ENCODE measurements at regions not wholly inside any gene's neighbourhood (a gene's known extent, or its start where the extent isn't known, plus 50 kb on each side); places are given as distances from the start of the nearest gene placed in this dataset.
"Not testable (repeated sequence)": the region's sequence is repeated elsewhere in the genome, so short reads cannot be mapped to it uniquely, and the experiment has no call there.

DNA sequence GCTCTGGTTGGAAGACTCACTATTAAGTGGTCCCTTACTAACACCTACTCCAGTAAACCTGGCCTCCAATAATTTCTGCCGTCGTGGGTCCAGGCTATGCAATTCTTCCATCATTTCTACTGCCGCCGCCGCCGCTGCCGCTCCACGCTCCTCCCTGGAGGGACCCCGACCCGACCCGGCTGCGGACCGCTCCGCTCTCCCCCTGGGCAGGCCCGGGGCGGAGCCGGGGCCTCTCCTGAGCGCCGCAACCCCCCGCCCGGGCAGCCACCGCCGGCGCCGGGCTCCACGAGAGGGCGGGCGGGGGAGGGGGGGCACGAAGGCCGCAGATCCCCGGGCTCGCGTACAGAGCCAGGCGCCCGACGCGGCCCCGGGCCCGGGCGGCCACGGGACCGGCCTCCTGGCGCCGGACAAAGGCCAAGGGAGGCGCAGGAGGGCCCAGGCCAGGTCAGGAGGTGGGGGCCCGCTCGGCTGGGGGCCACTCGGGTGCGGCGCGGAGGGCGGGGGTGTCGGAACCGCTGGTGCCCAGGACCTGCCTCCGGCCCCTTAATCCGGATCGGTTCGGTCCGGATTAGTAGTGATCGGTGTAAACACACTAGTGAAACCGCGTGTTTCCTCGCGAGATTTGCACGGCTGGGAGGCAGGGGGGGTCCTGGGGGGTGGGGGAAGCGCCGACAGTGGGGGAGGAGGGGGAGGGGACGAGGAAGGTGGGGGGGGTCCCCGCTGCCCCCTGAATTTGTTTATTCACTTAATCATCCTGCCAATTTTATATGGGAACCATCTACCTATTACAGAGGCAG, 215.1 kb upstream of the CCL2 start:
- H3K36me3 Mint-ChIP-seq (ENCODE audit: unreplicated experiment); H3K4me1 Mint-ChIP-seq (ENCODE audit: unreplicated experiment); H3K27me3 Mint-ChIP-seq (ENCODE audit: unreplicated experiment); H3K4me3 Mint-ChIP-seq (ENCODE audit: unreplicated experiment); H3K27ac Mint-ChIP-seq (ENCODE audit: unreplicated experiment); DNase-seq (ENCODE audit: extremely low spot score, unreplicated experiment): not testable (repeated sequence)
- peaks cover 27% of the 10 kb centered on the region for H3K9me3 Mint-ChIP-seq (ENCODE audit: unreplicated experiment)

DNA sequence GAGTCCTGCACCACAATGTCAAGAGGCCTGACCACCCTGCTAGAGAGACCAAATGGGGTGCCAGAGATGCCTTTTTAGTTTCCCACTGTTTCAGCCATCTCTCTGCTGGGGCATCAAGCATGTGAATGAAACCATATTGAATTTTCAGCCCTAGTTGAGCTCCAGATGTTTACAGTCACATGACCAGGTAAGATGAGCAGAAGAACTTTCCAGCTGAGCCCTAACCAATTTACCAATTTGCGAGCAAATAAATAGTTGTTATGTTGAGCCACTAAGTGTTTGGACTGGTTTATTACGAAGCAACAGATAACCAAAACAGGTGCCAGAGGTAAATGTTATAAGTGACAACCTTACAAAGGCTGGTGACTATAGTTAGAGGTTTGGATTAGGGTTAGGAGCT, 209.1 kb upstream of the CCL2 start:
- TF ChIP-seq, protein P1, sequence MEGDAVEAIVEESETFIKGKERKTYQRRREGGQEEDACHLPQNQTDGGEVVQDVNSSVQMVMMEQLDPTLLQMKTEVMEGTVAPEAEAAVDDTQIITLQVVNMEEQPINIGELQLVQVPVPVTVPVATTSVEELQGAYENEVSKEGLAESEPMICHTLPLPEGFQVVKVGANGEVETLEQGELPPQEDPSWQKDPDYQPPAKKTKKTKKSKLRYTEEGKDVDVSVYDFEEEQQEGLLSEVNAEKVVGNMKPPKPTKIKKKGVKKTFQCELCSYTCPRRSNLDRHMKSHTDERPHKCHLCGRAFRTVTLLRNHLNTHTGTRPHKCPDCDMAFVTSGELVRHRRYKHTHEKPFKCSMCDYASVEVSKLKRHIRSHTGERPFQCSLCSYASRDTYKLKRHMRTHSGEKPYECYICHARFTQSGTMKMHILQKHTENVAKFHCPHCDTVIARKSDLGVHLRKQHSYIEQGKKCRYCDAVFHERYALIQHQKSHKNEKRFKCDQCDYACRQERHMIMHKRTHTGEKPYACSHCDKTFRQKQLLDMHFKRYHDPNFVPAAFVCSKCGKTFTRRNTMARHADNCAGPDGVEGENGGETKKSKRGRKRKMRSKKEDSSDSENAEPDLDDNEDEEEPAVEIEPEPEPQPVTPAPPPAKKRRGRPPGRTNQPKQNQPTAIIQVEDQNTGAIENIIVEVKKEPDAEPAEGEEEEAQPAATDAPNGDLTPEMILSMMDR (IDR thresholded peaks at IDR 0.05), result no peak
- Mint-ChIP-seq H3K36me3 (ENCODE audit: unreplicated experiment) (no peaks in the 10 kb centered on the region), H3K4me1 (ENCODE audit: unreplicated experiment) (no peaks in the 10 kb centered on the region), H3K9me3 (ENCODE audit: unreplicated experiment) (peaks cover 30% of the 10 kb centered on the region), H3K27me3 (ENCODE audit: unreplicated experiment) (no peaks in the 10 kb centered on the region), H3K27ac (ENCODE audit: unreplicated experiment) (no peak overlapping the region), H3K4me3 (ENCODE audit: unreplicated experiment) (no peak overlapping the region)
- no peak for DNase-seq (ENCODE audit: extremely low spot score, unreplicated experiment)

DNA sequence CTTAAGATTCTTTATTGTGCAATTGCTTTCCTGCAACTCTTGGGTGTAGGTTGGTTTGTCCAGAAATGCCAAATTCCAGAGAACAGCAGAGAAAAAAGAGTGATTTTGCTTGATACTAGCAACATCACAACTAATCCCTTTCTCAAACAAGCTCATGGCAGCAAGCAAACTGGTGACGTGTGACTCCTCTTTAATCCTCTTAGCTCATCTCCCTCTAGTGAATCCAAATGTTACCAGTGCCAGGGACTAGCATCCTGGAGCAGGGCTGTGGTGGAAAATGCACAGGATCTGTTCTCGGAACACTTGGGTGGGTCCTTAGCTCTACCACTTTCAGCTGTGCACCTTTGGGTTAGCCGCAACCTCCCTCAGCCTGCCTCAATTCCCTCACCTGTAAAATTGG, 204.0 kb upstream of the CCL2 start:
- no peaks in the 10 kb centered on the region for H3K27me3 Mint-ChIP-seq (ENCODE audit: unreplicated experiment)
- no peaks in the 10 kb centered on the region for H3K4me1 Mint-ChIP-seq (ENCODE audit: unreplicated experiment)
- no peak for DNase-seq (ENCODE audit: extremely low spot score, unreplicated experiment)
- H3K36me3 Mint-ChIP-seq (ENCODE audit: unreplicated experiment), result no peaks in the 10 kb centered on the region
- H3K27ac Mint-ChIP-seq (ENCODE audit: unreplicated experiment), result no peak overlapping the region
- TF ChIP-seq, protein P1 (IDR thresholded peaks at IDR 0.05), result no peak
- H3K9me3 Mint-ChIP-seq (ENCODE audit: unreplicated experiment), result peaks cover 18% of the 10 kb centered on the region
- no peak overlapping the region for H3K4me3 Mint-ChIP-seq (ENCODE audit: unreplicated experiment)

DNA sequence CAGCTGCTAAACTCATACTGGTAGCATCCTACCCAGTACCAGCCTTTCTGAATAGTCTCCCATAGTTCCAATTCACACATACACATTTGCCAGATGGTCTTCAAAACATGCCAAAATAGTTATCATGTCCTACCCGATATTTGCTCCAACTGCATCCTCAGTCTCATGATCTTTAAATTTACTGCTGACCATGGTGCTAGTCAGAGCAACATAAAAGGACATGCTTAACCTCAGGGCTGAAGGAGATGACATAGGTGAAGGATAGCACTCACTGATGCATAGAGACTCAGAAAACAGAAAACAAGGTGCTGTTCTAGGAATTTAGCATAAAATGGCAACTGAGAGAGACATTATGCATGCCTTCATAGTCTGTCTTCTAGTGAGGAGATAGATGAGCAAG, 200.6 kb upstream of the CCL2 start:
- TF ChIP-seq, protein P1 (IDR thresholded peaks at IDR 0.05), result no peak
- H3K4me3 Mint-ChIP-seq (ENCODE audit: unreplicated experiment), result no peak overlapping the region

DNA sequence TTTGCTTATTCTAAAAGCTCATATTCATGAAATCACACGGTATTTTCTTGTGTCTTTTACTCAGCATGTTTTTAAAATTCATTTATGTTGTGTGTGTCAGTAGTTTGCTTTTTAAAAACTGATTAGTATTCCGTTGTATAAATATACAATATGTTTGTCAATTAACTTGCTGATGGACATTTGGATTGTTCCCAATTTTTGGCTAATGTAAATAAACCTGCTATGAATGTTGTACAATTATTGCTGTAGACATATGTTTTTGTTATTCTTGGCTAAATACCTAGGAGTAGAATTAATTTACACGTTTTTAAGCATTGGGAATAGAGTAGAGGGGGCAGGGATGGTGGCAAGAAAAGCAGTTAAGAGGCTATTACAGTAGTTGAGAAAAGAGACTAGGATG, 199.5 kb upstream of the CCL2 start:
- Mint-ChIP-seq H3K27me3 (ENCODE audit: unreplicated experiment) (no peaks in the 10 kb centered on the region), H3K4me3 (ENCODE audit: unreplicated experiment) (no peak overlapping the region), H3K9me3 (ENCODE audit: unreplicated experiment) (peaks cover 12% of the 10 kb centered on the region), H3K27ac (ENCODE audit: unreplicated experiment) (no peak overlapping the region), H3K36me3 (ENCODE audit: unreplicated experiment) (no peaks in the 10 kb centered on the region), H3K4me1 (ENCODE audit: unreplicated experiment) (no peaks in the 10 kb centered on the region)
- TF ChIP-seq, protein P1 (IDR thresholded peaks at IDR 0.05), result no peak
- no peak for DNase-seq (ENCODE audit: extremely low spot score, unreplicated experiment)

More for the DNA sequence above, 200.6 kb upstream of the CCL2 start:
- Mint-ChIP-seq H3K4me1 (ENCODE audit: unreplicated experiment) (no peaks in the 10 kb centered on the region), H3K36me3 (ENCODE audit: unreplicated experiment) (no peaks in the 10 kb centered on the region), H3K9me3 (ENCODE audit: unreplicated experiment) (peaks cover 13% of the 10 kb centered on the region), H3K27ac (ENCODE audit: unreplicated experiment) (no peak overlapping the region), H3K27me3 (ENCODE audit: unreplicated experiment) (no peaks in the 10 kb centered on the region)
- no peak for DNase-seq (ENCODE audit: extremely low spot score, unreplicated experiment)

Measured in osteocyte (in vitro differentiated cells).